ENCODE measurements at regions not wholly inside any gene's neighbourhood (a gene's known extent, or its start where the extent isn't known, plus 50 kb on each side); places are given as distances from the start of the nearest gene placed in this dataset.

DNA sequence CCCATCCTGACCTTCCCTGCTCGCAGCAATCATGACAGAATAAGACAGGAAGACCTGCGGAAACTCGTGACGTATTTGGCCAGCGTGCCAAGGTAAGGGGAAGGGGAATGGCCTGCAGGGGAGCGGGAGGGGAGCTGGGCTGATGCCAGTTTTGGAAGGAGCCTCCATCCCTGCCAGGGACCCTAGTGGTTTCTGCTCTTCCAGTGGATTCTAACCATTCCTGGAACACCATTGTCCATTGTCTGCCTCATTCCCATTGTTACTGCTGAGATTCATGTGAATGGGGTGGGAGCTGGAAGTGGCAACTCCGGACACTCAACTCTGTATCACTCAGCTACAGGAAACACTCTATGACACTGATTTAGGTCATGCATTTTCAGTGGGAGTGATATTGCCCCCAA lies 242.9 kb upstream of the ROPN1 start:
- H3K4me3 ChIP-seq (ENCODE audit: low read depth, low read length, poor library complexity, severe bottlenecking), result no peak overlapping the region
- no peaks in the 10 kb centered on the region for H3K9me3 ChIP-seq (ENCODE audit: low read length)
- H3K27ac ChIP-seq (ENCODE audit: low read depth, low read length, poor library complexity, severe bottlenecking), result no peak overlapping the region
- H3F3A ChIP-seq (ENCODE audit: insufficient read depth, low read length), result no peaks in the 10 kb centered on the region
- no peaks in the 10 kb centered on the region for H3K27me3 ChIP-seq (ENCODE audit: insufficient read depth, low read length)
- no peak overlapping the region for H3K4me2 ChIP-seq (ENCODE audit: low read length)
- TF ChIP-seq CTCF (IDR thresholded peaks at IDR 0.05; ENCODE audit: low read length), result no peak
- TF ChIP-seq EZH2 (IDR thresholded peaks at IDR 0.05; ENCODE audit: borderline replicate concordance, low read length), result no peak
- H4K20me1 ChIP-seq (ENCODE audit: insufficient read depth, low read length), result no peaks in the 10 kb centered on the region
- H2AFZ ChIP-seq (ENCODE audit: low read length), result no peak overlapping the region
- H3K36me3 ChIP-seq (ENCODE audit: insufficient read depth, low read length), result no peaks in the 10 kb centered on the region
- no peaks in the 10 kb centered on the region for H3K79me2 ChIP-seq (ENCODE audit: insufficient read depth, low read length)
- no peaks in the 10 kb centered on the region for H3K4me1 ChIP-seq (ENCODE audit: insufficient read depth, low read length, severe bottlenecking)
- H3K9me2 ChIP-seq (ENCODE audit: low read depth, low read length), result no peaks in the 10 kb centered on the region
- H3K9ac ChIP-seq (ENCODE audit: low read length), result no peak overlapping the region

- no peaks in the 10 kb centered on the region for H3F3A ChIP-seq (ENCODE audit: insufficient read depth, low read length)
- H4K20me1 ChIP-seq (ENCODE audit: insufficient read depth, low read length), result no peaks in the 10 kb centered on the region
- TF ChIP-seq CTCF (IDR thresholded peaks at IDR 0.05; ENCODE audit: low read length) (no peak), EZH2 (IDR thresholded peaks at IDR 0.05; ENCODE audit: borderline replicate concordance, low read length) (no peak)
- no peaks in the 10 kb centered on the region for H3K79me2 ChIP-seq (ENCODE audit: insufficient read depth, low read length)
- H3K4me2 ChIP-seq (ENCODE audit: low read length), result no peak overlapping the region
- no peaks in the 10 kb centered on the region for H3K9me2 ChIP-seq (ENCODE audit: low read depth, low read length)
- no peaks in the 10 kb centered on the region for H3K27me3 ChIP-seq (ENCODE audit: insufficient read depth, low read length)
- no peak overlapping the region for H3K9ac ChIP-seq (ENCODE audit: low read length)
- no peaks in the 10 kb centered on the region for H3K9me3 ChIP-seq (ENCODE audit: low read length)
- H3K27ac ChIP-seq (ENCODE audit: low read depth, low read length, poor library complexity, severe bottlenecking), result no peak overlapping the region
- H3K36me3 ChIP-seq (ENCODE audit: insufficient read depth, low read length), result no peaks in the 10 kb centered on the region
- H3K4me1 ChIP-seq (ENCODE audit: insufficient read depth, low read length, severe bottlenecking), result no peaks in the 10 kb centered on the region
- H3K4me3 ChIP-seq (ENCODE audit: low read depth, low read length, poor library complexity, severe bottlenecking), result no peak overlapping the region
- H2AFZ ChIP-seq (ENCODE audit: low read length), result no peak overlapping the region
Measured at GRCh38 chr3:124235446-124235845, 243.5 kb upstream of the ROPN1 start.

GRCh38 chr3:124243177-124243859 lies 251.4 kb upstream of the ROPN1 start:
- H4K20me1 ChIP-seq (ENCODE audit: insufficient read depth, low read length), result no peaks in the 10 kb centered on the region
- H3K9me2 ChIP-seq (ENCODE audit: low read depth, low read length), result no peaks in the 10 kb centered on the region
- no peaks in the 10 kb centered on the region for H3K9me3 ChIP-seq (ENCODE audit: low read length)
- H3K27ac ChIP-seq (ENCODE audit: low read depth, low read length, poor library complexity, severe bottlenecking), result no peak overlapping the region
- H3K4me1 ChIP-seq (ENCODE audit: insufficient read depth, low read length, severe bottlenecking), result no peaks in the 10 kb centered on the region
- H3K27me3 ChIP-seq (ENCODE audit: insufficient read depth, low read length), result no peaks in the 10 kb centered on the region
- H2AFZ ChIP-seq (ENCODE audit: low read length), result no peak overlapping the region
- H3K9ac ChIP-seq (ENCODE audit: low read length), result no peak overlapping the region
- H3K79me2 ChIP-seq (ENCODE audit: insufficient read depth, low read length), result no peaks in the 10 kb centered on the region
- TF ChIP-seq CTCF (IDR thresholded peaks at IDR 0.05; ENCODE audit: low read length) (no peak), EZH2 (IDR thresholded peaks at IDR 0.05; ENCODE audit: borderline replicate concordance, low read length) (no peak)
- H3F3A ChIP-seq (ENCODE audit: insufficient read depth, low read length), result no peaks in the 10 kb centered on the region
- H3K4me2 ChIP-seq (ENCODE audit: low read length), result no peak overlapping the region
- H3K4me3 ChIP-seq (ENCODE audit: low read depth, low read length, poor library complexity, severe bottlenecking), result no peak overlapping the region
- H3K36me3 ChIP-seq (ENCODE audit: insufficient read depth, low read length), result no peaks in the 10 kb centered on the region
